WI38 (cell line): ENCODE measurements at regions not wholly inside any gene's neighbourhood (a gene's known extent, or its start where the extent isn't known, plus 50 kb on each side); places are given as distances from the start of the nearest gene placed in this dataset.

ENCODE experiments used
- H3K4me3 ChIP-seq: 2 replicates; pipeline ENCODE4 v1.5.1; 2011; ENCODE audit warnings: low read depth, mild to moderate bottlenecking, control low read depth, low read length
- TF ChIP-seq, protein P1 (sequence below): IDR thresholded peaks from 2 replicates; pipeline ENCODE4 v1.5.1; 2012; ENCODE audit warnings: low read depth, mild to moderate bottlenecking, control low read depth, low read length

DNA sequence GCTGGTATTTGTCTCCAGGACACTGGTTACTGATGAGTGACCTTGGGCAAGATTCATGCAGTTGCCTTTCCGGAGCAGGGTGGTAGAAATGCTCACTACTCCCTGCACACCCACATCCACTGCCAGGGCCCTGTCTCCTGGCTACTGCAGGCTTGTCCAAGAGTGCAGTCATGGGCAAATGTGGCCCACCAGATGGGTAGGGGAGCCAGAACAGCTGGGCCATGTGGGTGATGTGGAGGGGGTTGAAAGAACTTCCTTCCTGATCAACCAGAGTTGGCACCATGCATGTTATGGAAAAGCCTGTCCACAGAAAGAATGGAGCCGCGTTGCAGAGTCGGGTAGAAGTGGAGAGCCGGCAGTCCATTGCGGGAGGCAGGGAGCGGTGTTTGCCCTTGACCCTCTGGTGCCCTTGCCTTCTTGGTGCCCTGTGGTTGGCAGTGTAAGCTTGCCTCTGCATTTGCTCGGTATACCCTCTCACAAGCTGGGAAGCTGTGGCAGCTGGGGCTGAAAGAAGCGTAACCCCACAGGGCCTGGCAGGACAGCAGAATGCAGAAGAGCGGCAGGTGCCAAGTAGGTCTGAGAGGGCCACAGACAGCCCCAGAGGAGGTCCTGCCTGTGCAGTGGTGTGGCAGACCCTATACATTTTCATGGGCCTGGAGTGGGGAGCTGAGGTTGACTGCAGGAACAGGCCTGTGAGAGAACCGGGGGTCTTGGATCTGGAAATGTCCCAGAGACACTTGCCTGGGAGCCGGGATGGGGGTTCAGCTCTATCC lies 253.2 kb downstream of the TFCP2L1 start:
- no peak overlapping the region for H3K4me3 ChIP-seq
- TF ChIP-seq, protein P1, sequence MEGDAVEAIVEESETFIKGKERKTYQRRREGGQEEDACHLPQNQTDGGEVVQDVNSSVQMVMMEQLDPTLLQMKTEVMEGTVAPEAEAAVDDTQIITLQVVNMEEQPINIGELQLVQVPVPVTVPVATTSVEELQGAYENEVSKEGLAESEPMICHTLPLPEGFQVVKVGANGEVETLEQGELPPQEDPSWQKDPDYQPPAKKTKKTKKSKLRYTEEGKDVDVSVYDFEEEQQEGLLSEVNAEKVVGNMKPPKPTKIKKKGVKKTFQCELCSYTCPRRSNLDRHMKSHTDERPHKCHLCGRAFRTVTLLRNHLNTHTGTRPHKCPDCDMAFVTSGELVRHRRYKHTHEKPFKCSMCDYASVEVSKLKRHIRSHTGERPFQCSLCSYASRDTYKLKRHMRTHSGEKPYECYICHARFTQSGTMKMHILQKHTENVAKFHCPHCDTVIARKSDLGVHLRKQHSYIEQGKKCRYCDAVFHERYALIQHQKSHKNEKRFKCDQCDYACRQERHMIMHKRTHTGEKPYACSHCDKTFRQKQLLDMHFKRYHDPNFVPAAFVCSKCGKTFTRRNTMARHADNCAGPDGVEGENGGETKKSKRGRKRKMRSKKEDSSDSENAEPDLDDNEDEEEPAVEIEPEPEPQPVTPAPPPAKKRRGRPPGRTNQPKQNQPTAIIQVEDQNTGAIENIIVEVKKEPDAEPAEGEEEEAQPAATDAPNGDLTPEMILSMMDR, result no peak

DNA sequence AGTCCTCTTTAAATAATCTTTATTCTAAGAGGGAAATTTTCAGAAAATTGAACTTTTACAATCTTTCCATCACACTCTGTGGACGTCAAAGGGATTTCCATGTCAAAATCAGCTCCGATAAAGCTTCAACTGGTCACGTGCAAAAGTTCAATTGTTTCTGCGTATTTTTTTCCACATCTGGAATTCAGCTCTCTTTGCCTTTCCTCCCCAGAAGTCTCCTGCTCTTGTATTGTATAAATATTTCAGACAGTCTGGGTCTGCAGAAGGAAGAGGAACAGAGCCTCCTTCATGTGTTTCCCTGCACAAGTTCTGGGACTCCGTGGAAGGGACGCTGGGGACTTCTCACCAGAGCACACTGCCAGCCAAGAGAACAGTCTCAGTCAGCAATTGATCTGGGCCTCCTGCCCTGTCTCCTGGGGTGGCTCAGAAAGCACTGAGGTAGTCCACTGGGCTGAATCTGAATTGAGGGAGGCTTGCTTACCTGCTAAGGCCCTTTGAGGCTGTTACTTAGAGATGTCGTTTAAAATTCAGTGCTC lies 251.5 kb downstream of the TFCP2L1 start:
- TF ChIP-seq, protein P1, result no peak

DNA sequence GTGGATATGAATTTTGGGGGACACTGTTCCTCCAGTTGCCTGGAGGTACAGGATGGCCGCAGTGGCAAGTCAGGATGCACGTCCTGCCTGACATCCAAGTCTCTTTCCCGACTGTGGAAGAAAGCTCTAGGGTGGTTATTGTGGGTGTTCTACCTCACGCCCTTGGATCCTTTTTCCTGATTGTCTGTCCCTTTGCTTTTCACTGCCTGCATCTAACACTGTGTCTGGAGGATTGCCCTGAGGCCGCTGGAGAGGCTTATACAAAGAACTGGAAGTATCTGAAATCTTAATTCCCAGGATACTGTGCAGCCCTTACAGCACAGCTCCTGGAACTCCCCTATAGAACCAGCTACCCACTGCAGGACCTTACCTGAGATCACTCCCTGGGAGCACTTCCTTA lies 250.5 kb downstream of the TFCP2L1 start:
- TF ChIP-seq, protein P1, result no peak
- no peak overlapping the region for H3K4me3 ChIP-seq

More for the DNA sequence above, 251.5 kb downstream of the TFCP2L1 start:
- H3K4me3 ChIP-seq, result no peak overlapping the region

DNA sequence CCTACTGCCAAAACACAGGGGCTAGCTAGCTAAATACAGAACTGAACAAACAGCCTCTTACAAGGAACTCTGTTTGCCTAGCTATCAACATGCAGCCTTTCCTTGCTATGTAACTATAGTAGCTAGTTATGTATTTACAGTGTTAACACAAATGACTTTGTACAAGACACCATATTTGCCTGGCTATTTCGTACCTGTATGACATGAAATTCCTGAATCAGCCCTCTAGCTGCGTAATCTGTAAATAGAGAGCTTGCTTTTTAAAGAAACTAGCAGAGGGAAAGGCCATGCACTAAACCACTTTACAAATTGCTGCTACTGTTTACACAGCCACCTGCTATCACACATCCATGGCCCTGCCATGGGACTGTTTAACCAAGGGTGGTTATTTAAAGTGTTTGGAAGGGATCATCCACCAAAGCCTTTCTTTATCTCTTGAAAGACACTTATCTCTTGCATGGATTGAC lies 248.7 kb downstream of the TFCP2L1 start:
- no peak overlapping the region for H3K4me3 ChIP-seq
- TF ChIP-seq, protein P1, result no peak

DNA sequence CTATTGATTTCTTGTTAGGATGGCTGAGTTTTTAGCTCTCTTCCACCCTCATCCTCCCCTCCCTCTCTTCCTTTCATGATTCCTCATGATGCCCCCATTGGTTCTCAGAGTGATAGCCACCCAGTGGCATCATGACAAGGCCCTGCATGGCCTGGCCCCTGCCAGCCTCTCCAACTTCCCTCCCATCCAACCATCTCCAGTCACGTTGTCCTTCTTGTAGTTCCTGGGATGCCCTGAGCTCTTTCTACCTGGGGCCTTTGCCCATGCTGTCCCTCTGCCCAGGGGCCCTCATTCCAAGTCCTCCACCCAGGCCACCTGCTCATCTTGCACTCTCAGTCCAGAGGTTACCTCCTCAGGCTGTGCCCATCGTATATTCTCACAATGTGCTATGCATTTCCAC lies 247.5 kb downstream of the TFCP2L1 start:
- H3K4me3 ChIP-seq, result no peak overlapping the region
- TF ChIP-seq, protein P1, result no peak

DNA sequence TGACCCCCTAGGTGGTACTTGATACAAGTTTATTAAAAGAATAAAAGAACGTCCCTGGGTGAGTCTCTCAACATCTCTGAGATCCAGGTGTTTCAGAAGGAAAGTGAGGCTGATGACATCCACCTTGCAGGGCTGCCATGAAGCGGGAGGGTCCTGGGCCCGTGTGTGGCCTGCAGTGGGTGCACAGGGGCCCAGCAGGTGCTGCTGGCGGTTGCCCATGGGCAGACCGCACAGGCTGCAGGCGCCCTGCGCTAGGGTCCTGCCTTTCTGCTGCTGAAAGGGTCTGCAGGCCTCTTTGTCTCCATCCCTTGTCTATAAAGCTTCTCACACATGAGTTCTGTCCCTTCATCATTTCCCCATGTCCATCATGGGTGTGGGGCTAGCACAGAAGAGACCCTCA lies 247.0 kb downstream of the TFCP2L1 start:
- TF ChIP-seq, protein P1, result no peak
- H3K4me3 ChIP-seq, result no peak overlapping the region

DNA sequence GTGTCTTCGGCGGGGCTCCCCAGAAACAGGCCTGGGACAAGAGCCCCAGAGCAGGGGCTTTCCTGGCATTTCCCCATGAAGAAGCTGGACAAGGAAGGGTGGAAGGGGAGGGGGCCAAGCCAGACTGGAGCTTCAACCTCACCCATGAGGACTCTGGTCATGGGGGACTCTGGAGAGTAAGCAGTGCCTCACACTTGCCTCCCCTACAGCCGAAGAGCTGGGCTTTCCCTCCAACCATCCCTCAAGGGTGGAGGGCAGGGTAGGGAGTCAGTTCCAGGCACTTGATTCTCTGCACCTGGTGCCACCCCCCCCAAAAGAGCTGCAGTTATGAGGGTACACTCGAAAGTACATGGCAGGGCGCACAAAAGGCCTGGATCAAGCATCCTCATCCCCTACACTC lies 246.6 kb downstream of the TFCP2L1 start:
- TF ChIP-seq, protein P1, result no peak
- H3K4me3 ChIP-seq, result no peak overlapping the region
